Endothelial cell of umbilical vein (primary cell): ENCODE measurements at regions not wholly inside any gene's neighbourhood (a gene's known extent, or its start where the extent isn't known, plus 50 kb on each side); places are given as distances from the start of the nearest gene placed in this dataset.

ENCODE experiments used
- BruUV-seq: library from RNA; stranded (reverse); fragments of 400-500 nt; replicated peaks from 2 replicates; lab custom pipeline; 2021; lab: Mats Ljungman, UMichigan
- CTCF ChIA-PET: fragments of 300-600, 350-600 bp; sonication (Branson Sonifier 250); formaldehyde crosslinking; loops from one replicate; lab custom pipeline; 2021; ENCODE audit warnings: antibody characterized with exemption, inconsistent platforms; lab: Charles Lee
- POLR2A ChIA-PET: fragments of 300-600, 350-600 bp; sonication (Branson Sonifier 250); formaldehyde crosslinking; loops from one replicate; lab custom pipeline; 2021; ENCODE audit warnings: antibody characterized with exemption, inconsistent platforms; lab: Charles Lee
- DNase-seq: peaks from one replicate; pipeline ENCODE4 v3.0.0-alpha.2; 2011; ENCODE audit warnings: low read depth, low spot score
- FAIRE-seq: peaks from 2 replicates; lab custom pipeline; 2011; peaks lifted over from hg19 to GRCh38; lab: Jason Lieb, UNC
- H2AFZ ChIP-seq: 2 replicates; pipeline ENCODE4 v1.6.0; 2012; ENCODE audit warnings: low read depth, low read length, control low read depth, inconsistent platforms
- H3K27ac ChIP-seq: 2 replicates; pipeline ENCODE4 v1.5.1; 2011; ENCODE audit warnings: low read depth, mild to moderate bottlenecking, control low read depth, low read length, moderate library complexity; ENCODE audit not compliant: insufficient read depth
- H3K27me3 ChIP-seq, 2 experiments: 2 replicates each; pipeline versions ENCODE4 v1.6.0 to v1.6.1; 2011; ENCODE audit warnings: low read length in 2 of 2, mixed read lengths in 1 of 2; ENCODE audit not compliant: control insufficient read depth in 2 of 2, insufficient read depth in 2 of 2
- H3K36me3 ChIP-seq, 2 experiments: 2 replicates in 1 of 2; 3 replicates in 1 of 2; pipeline ENCODE4 v1.5.1; 2011; ENCODE audit warnings: low read length in 2 of 2, mild to moderate bottlenecking in 1 of 2, moderate library complexity in 1 of 2; ENCODE audit not compliant: control insufficient read depth in 2 of 2, insufficient read depth in 2 of 2; ENCODE audit errors: extremely low read depth in 1 of 2
- H3K4me1 ChIP-seq: 3 replicates; pipeline ENCODE4 v1.5.1; 2011; ENCODE audit warnings: mild to moderate bottlenecking, low read length; ENCODE audit not compliant: control insufficient read depth, insufficient read depth; ENCODE audit errors: extremely low read depth
- H3K4me2 ChIP-seq: 2 replicates; pipeline ENCODE4 v1.6.1; 2011; ENCODE audit warnings: low read length, control low read depth, mixed read lengths; ENCODE audit not compliant: insufficient read depth
- H3K4me3 ChIP-seq, 3 experiments: fragments of 200-600 bp in 1 of 3; sonication (generic), shearing (Covaris generic) in 1 of 3; replicated peaks in 1 of 3; 2 replicates each; pipeline ENCODE4 v1.5.1; 2011 to 2016; ENCODE audit warnings: control low read depth in 3 of 3, low read length in 3 of 3, mild to moderate bottlenecking in 2 of 3, inconsistent platforms in 1 of 3, low read depth in 1 of 3, moderate library complexity in 1 of 3; ENCODE audit not compliant: insufficient read depth in 1 of 3
- H3K79me2 ChIP-seq: 2 replicates; pipeline ENCODE4 v1.6.0; 2012; ENCODE audit warnings: low read length, inconsistent platforms; ENCODE audit not compliant: control insufficient read depth, insufficient read depth
- H3K9ac ChIP-seq: replicated peaks from 2 replicates; pipeline ENCODE3; 2011; ENCODE audit warnings: low read length, control low read depth; ENCODE audit not compliant: insufficient read depth; ENCODE audit errors: extremely low read depth
- H3K9me1 ChIP-seq: replicated peaks from 3 replicates; pipeline ENCODE4 v1.6.0; 2011; ENCODE audit warnings: mild to moderate bottlenecking, low read length; ENCODE audit not compliant: control insufficient read depth, insufficient read depth; ENCODE audit errors: extremely low read depth
- H3K9me3 ChIP-seq: replicated peaks from 2 replicates; pipeline ENCODE4 v1.5.1; 2012; ENCODE audit warnings: low read length, inconsistent platforms; ENCODE audit not compliant: control insufficient read depth, insufficient read depth
- H4K20me1 ChIP-seq: replicated peaks from 2 replicates; pipeline ENCODE3; 2011; ENCODE audit warnings: mild to moderate bottlenecking, low read length; ENCODE audit not compliant: control insufficient read depth, insufficient read depth; ENCODE audit errors: extremely low read depth
- CTCF ChIP-seq, 2 donors: IDR thresholded peaks; 1 replicate in 1 of 2; 2 replicates in 1 of 2; pipeline ENCODE4 v1.5.1; 2011; ENCODE audit warnings: low read length in 2 of 2, mild to moderate bottlenecking in 2 of 2, moderate library complexity in 2 of 2, control low read depth in 1 of 2, inconsistent platforms in 1 of 2, low read depth in 1 of 2; ENCODE audit not compliant: insufficient read depth in 1 of 2; ENCODE audit errors: extremely low read depth in 1 of 2
- EZH2 ChIP-seq: IDR thresholded peaks from 2 replicates; pipeline ENCODE4 v1.6.1; 2012; ENCODE audit warnings: borderline replicate concordance, low read depth, mild to moderate bottlenecking, moderate library complexity, low read length, inconsistent platforms; ENCODE audit not compliant: severe bottlenecking
- FOS ChIP-seq: IDR thresholded peaks from 2 replicates; pipeline ENCODE4 v1.6.1; 2011; ENCODE audit warnings: mild to moderate bottlenecking, low read length, moderate library complexity, borderline replicate concordance; ENCODE audit not compliant: insufficient read depth
- GATA2 ChIP-seq: IDR thresholded peaks from 2 replicates; pipeline ENCODE4 v1.7.0; 2011; ENCODE audit warnings: low read depth, mild to moderate bottlenecking, moderate library complexity, mixed read lengths, low read length; ENCODE audit not compliant: insufficient read length, insufficient read depth
- JUN ChIP-seq: IDR thresholded peaks from 2 replicates; pipeline ENCODE4 v1.6.1; 2011; ENCODE audit warnings: borderline replicate concordance, low read depth; ENCODE audit not compliant: insufficient read length, insufficient read depth
- MAX ChIP-seq: IDR thresholded peaks from 2 replicates; pipeline ENCODE4 v1.6.1; 2011; ENCODE audit not compliant: insufficient read depth, insufficient read length
- MYC ChIP-seq: IDR thresholded peaks from one replicate; pipeline ENCODE4 v1.6.1; 2011; ENCODE audit warnings: mild to moderate bottlenecking, low read depth, low read length
- POLR2A ChIP-seq: IDR thresholded peaks from 2 replicates; pipeline ENCODE4 v1.6.1; 2012; ENCODE audit warnings: low read depth, mild to moderate bottlenecking, control low read depth, low read length
- POLR2AphosphoS5 ChIP-seq: IDR thresholded peaks from 2 replicates; pipeline ENCODE4 v1.6.1; 2012; ENCODE audit warnings: low read depth, mild to moderate bottlenecking, control low read depth, low read length, moderate library complexity; ENCODE audit not compliant: insufficient read depth
- dilution Hi-C: fragments of 300-500 bp; cut with MboI; formaldehyde crosslinking; loops from one replicate; pipeline ENCODE4 v1.15.0; 2019; ENCODE audit warnings: low sequenced_read_pairs; ENCODE audit not compliant: extremely low pct_ligation_motif_present
- intact Hi-C: fragments of 100-400 bp; cut with micrococcal nuclease; formaldehyde crosslinking; loops from one replicate; pipeline ENCODE4 v1.10.0; 2022

GRCh38 chr16:48682971-48683370, 73.0 kb upstream of the N4BP1 start:
- TF ChIP-seq CTCF (IDR thresholded peaks at IDR 0.05; ENCODE audit: extremely low read depth in 1 of 2, insufficient read depth in 1 of 2, low read depth in 1 of 2, low read length in 2 of 2), result no peak
- TF ChIP-seq EZH2, result no peak
- TF ChIP-seq MAX, result no peak
- no peak for TF ChIP-seq POLR2AphosphoS5
- no peak for TF ChIP-seq GATA2
- TF ChIP-seq JUN, result no peak
- no peak for TF ChIP-seq MYC
- no peak for TF ChIP-seq FOS
- TF ChIP-seq POLR2A, result no peak
- H2AFZ ChIP-seq, result no peak overlapping the region
- no peak overlapping the region for H3K4me2 ChIP-seq
- dilution Hi-C loops (no loop called here), intact Hi-C loops (no loop called here)
- DNase-seq (no peak), FAIRE-seq (no peak)
- POLR2A ChIA-PET, result no interaction called here
- CTCF ChIA-PET, result no interaction called here
- no peaks in the 10 kb centered on the region for H3K9me1 ChIP-seq
- H3K27ac ChIP-seq, result no peak overlapping the region
- H3K9me3 ChIP-seq, result no peaks in the 10 kb centered on the region
- H4K20me1 ChIP-seq, result no peaks in the 10 kb centered on the region
- no peaks in the 10 kb centered on the region for H3K36me3 ChIP-seq
- H3K4me3 ChIP-seq, result no peak overlapping the region
- BruUV-seq, result no TSS peak
- H3K9ac ChIP-seq, result no peak overlapping the region
- no peaks in the 10 kb centered on the region for H3K79me2 ChIP-seq
- H3K4me1 ChIP-seq, result no peaks in the 10 kb centered on the region
- no peaks in the 10 kb centered on the region for H3K27me3 ChIP-seq
